NCI-H345 (cell line): ENCODE measurements at regions not wholly inside any gene's neighbourhood (a gene's known extent, or its start where the extent isn't known, plus 50 kb on each side); places are given as distances from the start of the nearest gene placed in this dataset.
"Not testable (repeated sequence)": the region's sequence is repeated elsewhere in the genome, so short reads cannot be mapped to it uniquely, and the experiment has no call there.

Source experiments
- DNase-seq: peaks from one replicate; lab custom pipeline; 2025; lab: John Stamatoyannopoulos, UW

- DNase-seq, result no peak
Observed at GRCh38 chr22:23381661-23382427, 198.2 kb downstream of the IGLL1 start.

DNA sequence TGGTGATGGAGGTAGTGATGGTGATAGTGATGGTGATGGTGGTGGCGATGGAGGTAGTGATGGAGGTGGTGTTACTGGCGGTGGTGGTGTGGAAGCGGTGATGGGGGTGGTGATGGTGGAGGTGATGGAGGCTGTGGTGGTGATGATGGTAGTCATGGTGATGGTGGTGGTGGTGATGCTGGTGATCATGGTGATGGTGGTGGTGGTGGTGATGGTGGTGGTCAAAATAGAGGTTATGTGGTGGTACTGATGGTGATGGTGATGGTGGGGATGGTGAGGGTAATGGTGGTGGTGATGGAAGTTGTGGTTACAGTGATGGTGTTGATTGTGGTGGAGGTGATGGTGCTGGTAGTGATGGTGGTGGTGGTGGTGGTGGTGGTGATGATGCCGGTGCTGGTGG, 199.2 kb downstream of the IGLL1 start:
- DNase-seq, result no peak

DNA sequence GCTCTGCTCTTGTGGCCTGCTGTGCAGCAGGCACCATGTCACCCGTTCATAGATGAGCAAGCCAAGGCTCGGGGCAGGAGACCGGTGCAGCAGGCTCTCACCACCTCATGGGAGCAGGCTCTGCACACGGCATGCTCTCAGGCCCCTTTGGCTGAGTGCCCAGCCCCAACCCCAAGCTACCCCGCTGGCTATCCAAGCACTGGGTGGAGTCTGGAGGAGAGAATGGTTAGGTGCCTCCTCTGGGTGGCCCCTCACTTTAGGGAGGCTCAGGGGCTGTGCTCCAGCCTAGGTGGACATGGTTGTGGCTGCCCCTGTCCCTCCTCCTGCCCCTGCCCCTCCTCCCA, 199.9 kb downstream of the IGLL1 start:
- DNase-seq, result peak; percentile 80

GRCh38 chr22:23379540-23380229, 199.4 kb downstream of the BCR start:
- not testable (repeated sequence) for DNase-seq

GRCh38 chr22:23377767-23378166, 197.5 kb downstream of the BCR start:
- no peak for DNase-seq

DNA sequence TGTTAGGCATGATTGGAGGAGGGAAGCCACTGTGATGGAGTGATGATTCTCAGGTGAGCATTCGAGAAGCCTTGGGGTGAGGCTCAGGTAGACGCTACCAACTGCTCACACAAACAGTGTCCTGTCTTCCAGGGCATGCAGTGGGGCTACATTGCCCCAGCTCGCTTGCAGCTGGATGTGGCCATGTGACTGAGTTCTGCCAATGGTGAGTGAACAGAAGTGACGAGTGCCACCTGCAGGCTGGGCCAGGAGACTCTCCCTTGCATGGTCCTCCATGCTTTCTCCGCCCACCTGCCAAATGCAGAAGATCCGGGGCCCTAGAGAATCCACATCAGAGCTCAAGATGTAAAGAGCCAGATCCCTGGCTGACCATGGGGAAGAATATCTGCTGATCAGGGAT, 195.9 kb downstream of the BCR start:
- DNase-seq, result no peak

DNA sequence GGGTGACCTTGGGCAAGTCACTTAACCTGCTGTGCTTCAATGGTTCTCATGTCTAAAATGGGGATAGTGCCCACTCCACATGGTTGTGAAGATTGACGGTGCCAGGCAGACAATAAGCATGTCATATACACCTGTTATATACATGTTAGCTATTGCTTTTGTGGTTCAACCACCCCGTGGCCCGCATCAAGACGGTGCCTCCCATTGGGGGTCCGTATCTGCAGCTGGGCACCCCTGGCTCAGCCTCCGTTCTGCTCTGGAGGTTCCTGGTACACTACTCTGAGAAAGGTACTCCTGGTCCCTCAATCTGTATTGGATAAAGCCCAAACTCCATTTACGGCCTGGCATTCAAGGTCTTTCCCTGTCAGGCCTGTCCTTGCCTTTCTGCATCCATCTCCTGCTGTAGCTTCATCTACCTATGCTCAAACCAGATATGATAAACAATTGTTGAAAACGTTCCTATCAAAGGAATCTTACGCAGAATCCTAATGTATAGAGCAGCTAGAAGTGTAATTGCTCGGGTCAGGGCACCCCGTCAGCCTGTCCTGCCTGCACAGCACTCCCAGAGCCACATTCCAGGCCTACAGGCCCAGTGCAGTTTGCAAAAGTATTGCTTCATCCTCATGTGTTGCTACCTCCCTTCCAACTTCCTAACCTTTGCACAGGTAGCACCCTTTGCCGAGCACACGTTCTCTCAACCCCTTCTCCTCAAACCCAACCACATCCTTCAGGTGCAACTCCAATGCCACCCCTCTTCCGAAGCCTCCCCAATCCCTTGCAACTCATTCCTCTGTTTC, 194.9 kb downstream of the BCR start:
- DNase-seq, result no peak

GRCh38 chr22:23373601-23374000, 193.3 kb downstream of the BCR start:
- DNase-seq, result no peak

- DNase-seq, result no peak
Observed at GRCh38 chr22:23370251-23370650, 189.9 kb downstream of the BCR start.

- DNase-seq, result no peak
Observed at GRCh38 chr22:23369054-23369685, 188.9 kb downstream of the BCR start.
